ENCODE measurements at regions not wholly inside any gene's neighbourhood (a gene's known extent, or its start where the extent isn't known, plus 50 kb on each side); places are given as distances from the start of the nearest gene placed in this dataset.

- H3K4ac ChIP-seq (ENCODE audit: low read depth, low read length), result no peak overlapping the region
- no peaks in the 10 kb centered on the region for H3K79me1 ChIP-seq (ENCODE audit: insufficient read depth, low read depth, low read length, poor library complexity, severe bottlenecking)
- H2BK12ac ChIP-seq (ENCODE audit: insufficient read length, low read depth, low read length), result no peak overlapping the region
- no peaks in the 10 kb centered on the region for H3K27me3 ChIP-seq (ENCODE audit: insufficient read depth, low read length)
- H2BK120ac ChIP-seq (ENCODE audit: low read depth, low read length, poor library complexity, severe bottlenecking), result no peak overlapping the region
- no peak overlapping the region for H3T11ph ChIP-seq (ENCODE audit: low read length)
- H3K18ac ChIP-seq (ENCODE audit: insufficient read length, low read depth, low read length), result no peak overlapping the region
- no peaks in the 10 kb centered on the region for H3K36me3 Mint-ChIP-seq (ENCODE audit: insufficient read depth in 1 of 3, low read depth in 3 of 3)
- H3K79me2 ChIP-seq (ENCODE audit: insufficient read depth, low read length), result no peaks in the 10 kb centered on the region
- no peak overlapping the region for H2BK15ac ChIP-seq (ENCODE audit: low read depth, low read length)
- no CpG with 5 or more reads among the region's 11 CpGs for WGBS (ENCODE audit: extremely low coverage, insufficient read length, low lambda C conversion rate)
- H3K9ac ChIP-seq (ENCODE audit: extremely low read depth, insufficient read length, low read length), result no peak overlapping the region
- no peak overlapping the region for H3K14ac ChIP-seq (ENCODE audit: insufficient read depth, low read length)
- no peak overlapping the region for H3K23ac ChIP-seq (ENCODE audit: insufficient read length, low read depth, low read length)
- no peaks in the 10 kb centered on the region for H3K9me3 ChIP-seq (ENCODE audit: control insufficient read depth, low read depth, low read length)
- no peak overlapping the region for H2AFZ ChIP-seq (ENCODE audit: low read length)
- no peak overlapping the region for H3K4me2 ChIP-seq (ENCODE audit: insufficient read depth, insufficient read length, low read length)
- no peak overlapping the region for H2BK20ac ChIP-seq (ENCODE audit: low read depth, low read length, poor library complexity, severe bottlenecking)
- H4K91ac ChIP-seq (ENCODE audit: insufficient read length, low read depth, low read length), result no peak overlapping the region
- no peak for DNase-seq
- no peak overlapping the region for H3K27ac ChIP-seq (ENCODE audit: insufficient read length, low read depth, low read length)
- H4K5ac ChIP-seq (ENCODE audit: insufficient read length, low read depth, low read length), result no peak overlapping the region
- peaks cover 6% of the 10 kb centered on the region; the same call in 1 of the 2 replicates for H3K27me3 Mint-ChIP-seq (ENCODE audit: low read depth)
- H2BK5ac ChIP-seq (ENCODE audit: insufficient read length, low read length), result no peak overlapping the region
- 0 out of 2 replicates have a peak, but pooled peaks cover 3% of the 10 kb centered on the region for H3K4me1 ChIP-seq (ENCODE audit: insufficient read depth, low read length)
- no peak overlapping the region for H3K27ac Mint-ChIP-seq
- H4K20me1 ChIP-seq (ENCODE audit: control insufficient read depth, insufficient read depth, insufficient read length), result no peaks in the 10 kb centered on the region
- H3K23me2 ChIP-seq (ENCODE audit: insufficient read length, low read depth, low read length, poor library complexity, severe bottlenecking), result no peaks in the 10 kb centered on the region
- no peak overlapping the region for H3K56ac ChIP-seq (ENCODE audit: insufficient read length, low read depth, low read length)
- H3K4me3 Mint-ChIP-seq, result no peak overlapping the region
- peaks cover 14 to 15% of the 10 kb centered on the region in 2 experiments for H3K4me1 Mint-ChIP-seq
- no peak overlapping the region for H4K8ac ChIP-seq (replicated peaks; ENCODE audit: insufficient read length, low read depth, low read length)
- no peak for TF ChIP-seq CTCF (conservative IDR thresholded peaks at IDR 0.05)
- no peak overlapping the region for H2AK5ac ChIP-seq (ENCODE audit: insufficient read length, low read length)
- H3K9me3 Mint-ChIP-seq, result no peaks in the 10 kb centered on the region
These were observed 181.0 kb downstream of the CHST1 start for GRCh38 chr11:45484326-45484883.

Data from H9 (cell line).